A549 (cell line): ENCODE measurements at regions not wholly inside any gene's neighbourhood (a gene's known extent, or its start where the extent isn't known, plus 50 kb on each side); places are given as distances from the start of the nearest gene placed in this dataset.

Experiments used
- CHD4 ChIP-seq: fragments of 200-600 bp; sonication (generic); IDR thresholded peaks from 2 replicates; pipeline ENCODE4 v1.6.1; 2016; ENCODE audit warnings: antibody characterized with exemption, mild to moderate bottlenecking, borderline replicate concordance
- ESRRA ChIP-seq: fragments of 150-350 bp; IDR thresholded peaks from 2 replicates; pipeline ENCODE4 v1.6.1; 2014; ENCODE audit warnings: mild to moderate bottlenecking, low read length, borderline replicate concordance
- HDAC2 ChIP-seq: fragments of 200-600 bp; sonication (generic); IDR thresholded peaks from 2 replicates; pipeline ENCODE4 v1.6.1; 2016
- JUNB ChIP-seq: fragments of >200 bp; sonication (Bioruptor Twin); formaldehyde crosslinking; IDR thresholded peaks from 2 replicates; pipeline ENCODE4 v1.6.1; 2016
- POLR2A ChIP-seq: IDR thresholded peaks from 2 replicates; pipeline ENCODE4 v1.6.1; 2012; ENCODE audit warnings: mild to moderate bottlenecking, low read length
- ZC3H11A ChIP-seq: fragments of 450-650 bp; IDR thresholded peaks from 2 replicates; pipeline ENCODE4 v1.6.1; 2014; ENCODE audit warnings: antibody characterized with exemption, mild to moderate bottlenecking
- TF ChIP-seq, protein P1 (sequence below): fragments of >200 bp; sonication (Bioruptor Twin); formaldehyde crosslinking; IDR thresholded peaks from 3 replicates; pipeline ENCODE4 v1.5.1; 2016

GRCh38 chr16:73545290-73545689, 497.4 kb upstream of the ZFHX3 start:
- TF ChIP-seq, protein P1, sequence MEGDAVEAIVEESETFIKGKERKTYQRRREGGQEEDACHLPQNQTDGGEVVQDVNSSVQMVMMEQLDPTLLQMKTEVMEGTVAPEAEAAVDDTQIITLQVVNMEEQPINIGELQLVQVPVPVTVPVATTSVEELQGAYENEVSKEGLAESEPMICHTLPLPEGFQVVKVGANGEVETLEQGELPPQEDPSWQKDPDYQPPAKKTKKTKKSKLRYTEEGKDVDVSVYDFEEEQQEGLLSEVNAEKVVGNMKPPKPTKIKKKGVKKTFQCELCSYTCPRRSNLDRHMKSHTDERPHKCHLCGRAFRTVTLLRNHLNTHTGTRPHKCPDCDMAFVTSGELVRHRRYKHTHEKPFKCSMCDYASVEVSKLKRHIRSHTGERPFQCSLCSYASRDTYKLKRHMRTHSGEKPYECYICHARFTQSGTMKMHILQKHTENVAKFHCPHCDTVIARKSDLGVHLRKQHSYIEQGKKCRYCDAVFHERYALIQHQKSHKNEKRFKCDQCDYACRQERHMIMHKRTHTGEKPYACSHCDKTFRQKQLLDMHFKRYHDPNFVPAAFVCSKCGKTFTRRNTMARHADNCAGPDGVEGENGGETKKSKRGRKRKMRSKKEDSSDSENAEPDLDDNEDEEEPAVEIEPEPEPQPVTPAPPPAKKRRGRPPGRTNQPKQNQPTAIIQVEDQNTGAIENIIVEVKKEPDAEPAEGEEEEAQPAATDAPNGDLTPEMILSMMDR: no peak
- TF ChIP-seq HDAC2: no peak
- TF ChIP-seq JUNB: no peak
- no peak for TF ChIP-seq POLR2A
- no peak for TF ChIP-seq ESRRA
- TF ChIP-seq CHD4: no peak
- TF ChIP-seq ZC3H11A: no peak
